ENCODE measurements at regions not wholly inside any gene's neighbourhood (a gene's known extent, or its start where the extent isn't known, plus 50 kb on each side); places are given as distances from the start of the nearest gene placed in this dataset.
"Not testable (repeated sequence)": the region's sequence is repeated elsewhere in the genome, so short reads cannot be mapped to it uniquely, and the experiment has no call there.

DNA sequence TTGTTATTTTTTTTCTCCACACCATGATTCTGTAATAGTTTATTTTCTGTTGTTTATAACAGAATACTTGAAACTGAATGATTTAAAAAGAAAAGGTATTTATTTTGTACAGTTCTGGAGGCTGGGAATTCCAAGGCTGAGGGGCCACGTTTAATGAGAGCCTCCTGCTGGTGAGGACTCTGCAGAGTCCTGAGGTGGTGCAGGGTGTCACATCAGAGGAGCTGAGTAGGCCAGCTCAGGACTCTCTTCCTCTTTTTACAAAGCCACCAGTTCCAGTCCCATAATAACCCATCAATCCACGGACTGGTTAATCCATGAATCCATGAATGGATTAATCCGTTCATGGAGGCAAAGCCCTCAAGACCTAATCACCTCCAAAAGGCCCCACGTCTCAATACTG is 71.6 kb downstream of the TFAP2A start:
- DNase-seq (ENCODE audit: low spot score), result no peak

DNA sequence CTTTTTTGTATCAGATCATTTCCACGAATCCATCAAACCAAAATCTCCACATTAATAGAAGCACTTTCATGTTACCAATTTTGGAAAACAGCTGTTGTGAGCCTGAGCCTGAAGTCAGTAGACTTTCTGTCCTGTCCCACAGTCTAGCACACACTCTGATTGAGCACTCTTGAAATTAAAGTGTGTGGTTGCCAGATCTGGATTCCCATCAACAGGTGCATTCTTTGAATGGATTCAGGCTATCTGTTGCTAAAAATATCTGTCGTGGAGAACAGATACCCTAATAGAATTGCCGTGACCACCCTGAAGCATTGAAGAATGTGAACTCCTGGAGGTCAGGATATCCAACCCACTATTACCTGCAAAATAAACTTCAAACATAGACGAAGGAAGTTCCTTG is 73.3 kb downstream of the TFAP2A start:
- DNase-seq (ENCODE audit: low spot score), result no peak

DNA sequence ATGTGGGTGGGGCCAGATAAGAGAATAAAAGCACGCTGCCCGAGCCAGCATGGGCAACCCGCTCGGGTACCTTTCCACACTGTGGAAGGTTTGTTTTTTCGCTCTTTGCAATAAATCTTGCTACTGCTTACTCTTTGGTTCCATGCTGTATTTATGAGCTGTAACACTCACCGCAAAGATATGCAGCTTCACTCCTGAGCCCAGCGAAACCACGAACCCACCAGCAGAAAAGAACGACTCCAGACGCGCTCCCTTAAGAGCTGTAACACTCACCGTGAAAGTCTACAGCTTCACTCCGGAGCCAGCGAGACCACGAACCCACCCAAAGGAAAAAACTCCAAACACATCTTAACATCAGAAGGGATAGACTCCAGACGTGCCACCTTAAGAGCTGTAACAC is 76.7 kb downstream of the TFAP2A start:
- DNase-seq (ENCODE audit: low spot score), result no peak

DNA sequence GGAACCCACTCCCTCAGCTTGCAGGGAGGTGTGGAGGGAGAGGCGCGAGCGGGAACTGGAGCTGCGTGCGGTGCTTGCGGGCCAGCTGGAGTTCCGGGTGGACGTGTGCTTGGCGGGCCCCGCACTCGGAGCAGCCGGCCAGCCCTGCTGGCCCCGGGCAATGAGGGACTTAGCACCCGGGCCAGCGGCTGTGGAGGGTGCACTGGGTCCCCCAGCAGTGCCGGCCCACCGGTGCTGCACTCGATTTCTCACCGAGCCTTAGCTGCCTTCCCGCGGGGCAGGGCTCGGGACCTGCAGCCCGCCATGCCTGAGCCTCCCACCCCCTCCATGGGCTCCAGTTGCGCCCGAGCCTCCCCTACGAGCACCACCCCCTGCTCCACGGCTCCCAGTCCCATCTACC is 77.5 kb downstream of the TFAP2A start:
- DNase-seq (ENCODE audit: low spot score), result not testable (repeated sequence)

DNA sequence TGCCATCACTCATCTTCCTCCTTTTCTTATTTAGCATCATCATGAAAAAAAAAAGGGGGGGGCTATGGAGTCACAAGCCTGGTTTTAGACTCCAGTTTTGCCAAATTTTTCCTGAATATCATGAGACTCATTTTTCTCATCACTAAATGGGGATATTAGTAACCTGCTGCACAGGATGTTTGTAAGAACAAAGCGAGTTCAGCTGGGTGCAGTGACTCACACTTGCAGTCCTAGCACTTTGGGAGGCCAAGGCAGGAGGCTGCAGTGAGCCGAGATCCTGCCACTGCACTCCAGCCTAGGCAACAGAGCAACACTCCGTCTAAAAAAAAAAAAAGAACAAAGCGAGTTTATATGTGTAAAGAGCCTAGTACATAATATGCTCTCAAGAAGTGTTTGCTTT is 82.8 kb downstream of the TFAP2A start:
- DNase-seq (ENCODE audit: low spot score), result no peak

DNA sequence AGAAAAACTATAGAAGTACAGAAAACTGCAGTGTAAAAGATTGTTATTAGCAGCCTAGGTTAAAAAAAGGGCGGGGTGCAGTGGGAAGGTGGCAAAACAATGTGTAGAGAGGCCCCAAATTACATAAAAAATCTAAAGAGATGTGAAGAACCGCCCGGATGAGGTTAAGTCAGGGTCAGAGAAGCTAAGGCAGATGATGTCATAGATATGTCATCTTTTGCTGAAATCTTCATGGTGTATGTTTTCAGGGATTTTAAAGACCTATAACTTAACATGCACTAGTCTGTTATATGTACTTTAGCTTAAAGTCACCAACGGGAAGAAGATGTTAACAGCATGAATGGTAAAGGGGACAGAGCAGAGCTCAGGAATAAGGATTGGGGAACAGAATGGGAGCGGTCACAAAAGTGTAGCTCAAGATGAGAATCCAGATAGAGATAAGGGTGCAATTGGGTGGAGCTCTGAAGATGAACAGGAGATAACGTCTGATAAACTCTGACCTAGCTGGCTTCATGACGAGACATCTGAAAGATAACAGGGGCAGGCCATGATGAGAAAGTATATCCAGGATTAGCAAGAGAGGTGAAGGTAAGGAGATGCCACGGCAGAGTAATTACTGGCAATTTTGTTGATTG is 83.4 kb downstream of the TFAP2A start:
- DNase-seq (ENCODE audit: low spot score), result no peak

DNA sequence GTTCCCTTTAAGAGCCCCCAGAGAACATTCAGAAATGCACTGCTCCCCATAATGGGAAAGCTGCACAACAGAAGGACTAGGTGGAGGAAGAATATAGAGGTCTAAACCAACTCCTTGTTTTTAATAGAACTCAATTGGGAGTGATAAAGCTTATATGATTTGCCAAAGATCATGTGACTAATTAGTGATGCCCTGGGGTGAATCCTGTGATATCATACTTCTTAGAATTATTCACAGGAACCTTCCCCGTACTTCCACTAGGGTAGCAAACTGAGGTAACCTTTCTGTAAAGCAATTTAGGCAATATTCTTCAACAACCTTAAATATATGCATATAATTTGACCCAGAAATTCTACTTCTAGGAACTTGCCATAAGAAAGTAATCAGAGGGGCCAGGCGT is 84.4 kb downstream of the TFAP2A start:
- DNase-seq (ENCODE audit: low spot score), result no peak

DNA sequence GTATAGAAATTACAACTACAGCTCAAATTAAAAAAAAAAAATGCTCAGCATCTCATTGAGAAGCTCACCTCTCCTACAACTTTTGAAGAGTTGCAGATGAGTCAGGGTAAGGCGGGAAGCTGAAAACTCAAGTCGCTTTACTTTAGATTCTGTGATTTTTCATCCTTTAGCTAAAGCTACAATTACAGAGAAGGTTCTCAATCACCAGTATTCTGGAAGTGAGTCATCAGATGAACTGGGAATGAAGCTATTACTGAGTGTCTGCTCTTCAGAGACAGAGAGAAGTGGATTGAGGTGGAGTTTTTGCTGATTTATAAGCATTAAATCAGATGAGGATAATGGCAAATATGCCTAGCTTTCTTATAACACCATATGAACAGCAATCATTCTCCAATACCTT is 91.9 kb downstream of the TFAP2A start:
- no peak for DNase-seq (ENCODE audit: low spot score)

DNA sequence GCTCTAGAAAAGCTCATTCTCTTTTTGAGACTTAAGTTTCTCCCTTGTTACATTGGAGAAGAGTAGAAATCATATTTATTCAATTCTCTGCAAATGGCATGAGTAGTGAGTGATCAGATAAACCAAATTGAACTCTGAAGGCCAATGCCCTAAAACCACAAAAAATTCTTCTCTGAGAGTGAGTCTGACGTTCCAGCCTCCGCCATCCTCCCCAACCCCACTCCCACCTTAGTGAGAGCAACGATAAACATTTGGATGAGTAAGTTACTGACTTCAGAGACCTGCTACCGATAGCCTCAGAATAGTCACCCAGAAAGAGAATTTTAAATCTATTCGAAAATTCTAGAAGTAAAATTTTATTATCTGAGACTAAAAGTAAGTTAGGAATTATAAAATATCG is 94.6 kb downstream of the TFAP2A start:
- no peak for DNase-seq (ENCODE audit: low spot score)

DNA sequence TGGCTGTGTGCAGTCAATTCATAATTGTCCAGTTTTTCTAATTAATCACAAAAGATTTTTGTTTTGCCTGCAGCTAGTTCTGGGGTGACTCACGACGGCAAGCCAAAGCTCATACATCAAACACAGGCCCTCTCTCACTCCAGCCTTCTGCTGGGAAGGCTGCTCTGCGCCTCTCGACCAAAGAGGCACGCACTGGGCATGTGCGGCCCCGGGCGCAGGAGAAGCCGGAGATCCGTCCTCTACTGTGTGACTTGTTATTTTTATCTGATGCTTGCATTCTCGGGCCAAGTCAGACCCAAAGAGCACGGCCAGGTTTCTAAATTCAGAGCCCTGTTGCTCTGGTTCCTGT is 98.5 kb downstream of the TFAP2A start:
- no peak for DNase-seq (ENCODE audit: low spot score)

DNA sequence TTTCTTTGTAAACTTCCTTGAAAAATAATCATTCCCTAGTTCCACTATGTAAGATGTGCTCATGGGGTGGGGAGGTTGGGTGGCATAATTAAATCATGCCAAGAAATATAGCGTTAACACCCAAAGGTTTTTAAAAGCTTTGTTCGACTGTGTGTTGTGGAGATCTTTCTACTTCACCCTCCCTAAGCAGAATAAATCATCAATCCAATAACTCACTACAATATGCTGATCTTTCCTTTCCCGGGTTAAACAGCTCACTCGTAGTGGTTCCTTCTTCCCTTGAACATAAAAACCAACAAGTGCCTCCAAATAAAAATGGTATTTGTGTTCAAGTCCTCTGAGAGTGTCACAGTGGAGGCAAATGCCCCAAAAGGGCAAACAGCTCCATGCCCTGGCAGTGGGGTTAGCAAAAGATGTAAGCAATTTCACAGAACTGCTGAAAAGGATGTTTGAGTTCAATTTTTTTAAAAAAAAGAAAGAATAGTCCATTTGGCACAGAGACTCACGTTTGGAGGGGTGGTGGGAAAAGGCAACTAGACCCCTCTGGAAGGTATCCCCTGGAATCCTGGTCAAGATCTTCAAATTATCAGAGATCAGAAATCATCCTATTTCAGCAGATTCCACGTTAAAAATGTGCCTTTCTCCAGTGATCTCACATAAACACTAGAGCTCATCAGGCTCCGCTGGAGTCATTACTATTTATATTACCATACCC is 99.1 kb downstream of the TFAP2A start:
- DNase-seq (ENCODE audit: low spot score), result no peak

DNA sequence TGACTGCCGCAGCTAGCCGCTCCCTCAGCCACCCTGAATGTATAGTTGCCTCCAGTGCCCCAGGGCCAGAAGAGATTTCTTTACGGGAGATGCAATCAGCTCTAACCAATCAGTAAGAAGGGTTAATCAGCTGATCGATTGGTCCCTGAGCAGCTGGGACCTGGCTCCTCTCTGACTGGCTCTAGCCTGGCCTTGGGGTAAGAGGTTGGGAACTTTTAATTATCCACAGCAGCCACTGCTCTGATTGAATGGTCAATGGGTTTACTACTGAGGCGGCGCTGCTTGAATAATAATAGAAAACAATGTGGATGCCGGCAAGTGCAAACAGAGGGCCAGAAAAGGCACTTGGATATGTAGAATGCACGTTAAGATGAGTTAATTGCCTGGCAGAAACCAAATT is 99.8 kb downstream of the TFAP2A start:
- no peak for DNase-seq (ENCODE audit: low spot score)

DNA sequence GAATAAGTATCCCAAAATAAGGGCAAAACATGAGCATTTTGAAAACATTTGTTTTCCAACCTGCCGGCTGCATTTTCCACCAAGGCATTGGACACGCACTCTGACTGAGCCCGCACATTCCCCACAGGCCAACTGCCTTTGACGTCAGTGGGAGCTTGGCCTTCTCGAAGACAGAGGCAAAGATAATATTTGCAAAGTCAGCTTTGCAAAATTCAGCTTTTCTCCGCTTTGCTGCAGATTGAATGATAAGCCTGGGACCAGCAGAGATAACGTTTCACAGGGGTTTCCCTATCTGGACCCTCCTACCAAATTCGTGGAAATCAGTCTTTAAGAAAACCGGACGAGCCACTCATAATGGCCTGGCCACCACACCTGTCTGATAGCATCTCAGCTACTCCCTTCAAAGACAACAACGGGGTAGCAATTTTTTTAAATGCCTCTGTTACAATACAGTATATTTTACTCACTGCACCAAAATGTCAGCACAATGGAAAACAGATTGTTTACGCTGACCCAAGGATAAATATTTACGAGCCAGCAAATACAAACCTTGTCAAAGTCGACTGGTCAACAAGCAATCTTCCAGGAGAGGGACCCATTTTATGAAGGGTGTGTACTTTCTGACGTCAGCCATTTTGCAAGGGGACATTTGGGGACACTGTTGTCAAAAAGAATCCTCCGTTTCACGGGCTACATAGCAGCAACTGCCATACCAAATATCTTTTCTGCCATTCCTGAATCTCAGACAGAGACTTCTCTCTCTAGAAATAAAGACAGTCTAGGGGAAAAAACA is 100.5 kb downstream of the TFAP2A start:
- no peak for DNase-seq (ENCODE audit: low spot score)

DNA sequence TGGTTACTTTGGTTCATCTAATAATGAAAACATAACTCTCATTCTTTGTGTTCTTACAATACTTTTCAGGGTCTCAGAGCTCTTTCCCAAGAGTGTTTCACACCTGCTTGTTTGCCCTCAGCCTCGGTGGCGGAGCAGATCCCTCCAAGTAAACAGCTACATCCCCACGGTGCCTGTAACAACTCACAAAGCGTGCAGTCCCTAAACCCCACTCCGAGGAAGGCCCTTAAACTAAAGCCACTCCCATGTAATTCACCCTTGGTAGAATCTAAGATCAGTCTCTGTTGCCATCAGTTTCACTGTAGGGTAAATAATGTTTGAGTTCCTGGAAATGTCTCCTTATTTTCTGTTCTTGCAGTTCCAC is 101.1 kb downstream of the TFAP2A start:
- DNase-seq (ENCODE audit: low spot score), result no peak

DNA sequence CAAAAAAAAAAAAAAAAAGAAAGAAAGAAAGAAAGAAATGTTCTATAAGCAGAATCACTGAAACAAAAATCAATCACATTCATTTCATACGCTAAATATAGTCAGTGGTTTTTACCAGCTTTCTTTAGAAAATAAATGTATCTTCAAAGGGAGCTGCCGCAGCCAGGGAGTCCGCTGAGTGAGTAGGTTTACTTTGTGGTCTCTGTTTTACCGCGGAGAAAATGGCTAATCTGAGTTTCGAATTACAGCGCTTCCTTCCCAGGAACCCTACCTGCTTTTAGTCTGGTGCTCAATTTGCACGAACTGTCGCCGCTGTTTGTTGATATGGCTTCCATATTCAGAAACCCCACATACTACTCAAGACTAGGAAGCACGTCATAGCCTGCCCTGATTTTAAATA is 102.4 kb downstream of the TFAP2A start:
- no peak for DNase-seq (ENCODE audit: low spot score)

DNA sequence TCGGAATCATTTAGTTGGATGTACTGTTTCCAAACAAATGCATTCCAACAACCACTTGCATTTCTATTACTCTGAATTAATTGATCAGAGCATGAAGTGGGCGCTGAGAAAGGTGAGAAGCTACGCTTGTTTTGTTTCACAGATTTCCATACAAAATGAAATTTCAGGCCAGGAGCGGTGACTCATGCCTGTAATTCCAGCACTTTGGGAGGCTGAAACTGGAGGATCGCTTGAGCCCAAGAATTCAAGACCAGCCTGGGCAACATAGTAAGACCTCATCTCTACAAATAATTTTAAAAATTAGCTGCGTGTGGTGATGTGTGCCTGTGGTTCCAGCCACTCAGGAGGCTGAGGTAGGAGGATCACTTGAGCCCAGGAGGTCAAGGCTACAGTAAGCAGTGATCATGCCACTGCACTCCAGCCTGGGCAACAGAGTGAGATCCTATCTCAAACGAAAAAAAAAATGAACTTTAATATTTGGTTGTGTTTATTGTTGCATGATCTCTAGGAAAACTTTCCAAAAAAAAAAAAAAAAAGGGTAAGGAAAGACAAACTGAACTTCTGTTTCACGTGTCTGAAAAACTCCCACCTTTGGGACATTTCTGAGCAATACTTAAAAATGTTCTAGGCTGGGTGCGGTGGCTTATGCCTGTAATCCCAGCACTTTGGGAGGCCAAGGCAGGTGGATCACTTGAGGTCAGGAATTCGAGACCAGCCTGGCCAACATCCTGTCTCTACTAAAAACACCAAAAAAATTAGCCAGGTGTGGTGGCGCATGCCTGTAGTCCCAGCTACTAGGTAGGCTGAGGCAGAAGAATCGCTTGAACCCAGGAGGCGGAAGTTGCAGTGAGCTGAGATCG is 103.1 kb downstream of the TFAP2A start:
- not testable (repeated sequence) for DNase-seq (ENCODE audit: low spot score)

DNA sequence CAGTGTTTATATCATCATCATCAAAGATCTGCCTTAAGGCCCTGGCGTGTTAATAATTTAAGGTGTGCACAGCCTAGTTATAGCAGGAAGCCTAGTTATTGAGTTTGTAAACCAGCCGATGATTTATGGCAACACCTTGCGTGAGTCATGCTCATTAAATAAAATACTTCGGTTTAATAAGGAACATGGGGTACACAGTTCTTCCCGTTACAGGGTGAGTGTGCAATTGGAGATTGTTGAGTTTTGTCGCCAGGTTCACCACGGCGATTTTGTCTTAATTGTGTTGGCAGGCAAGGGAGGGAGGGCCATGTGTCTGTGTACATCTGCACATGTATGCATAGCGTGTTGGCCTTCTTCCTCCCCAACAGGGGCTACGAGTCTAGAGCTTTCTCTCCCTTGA is 104.0 kb downstream of the TFAP2A start:
- DNase-seq (ENCODE audit: low spot score), result no peak

DNA sequence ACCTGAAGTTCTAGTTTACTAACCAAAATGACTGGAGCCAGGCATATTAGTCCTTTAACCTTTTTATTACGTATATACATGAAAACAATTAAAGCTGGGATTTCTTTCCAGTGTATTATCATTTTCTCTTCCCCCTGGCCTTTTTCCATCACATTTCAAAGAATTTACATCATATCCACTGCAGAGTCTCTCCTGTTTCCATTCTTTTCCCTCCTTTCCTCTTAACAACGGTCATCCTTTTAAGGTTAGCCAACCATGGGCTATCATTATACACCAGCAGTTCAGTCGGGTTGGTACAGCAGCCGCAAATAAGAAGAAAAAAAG is 104.6 kb downstream of the TFAP2A start:
- no peak for DNase-seq (ENCODE audit: low spot score)

DNA sequence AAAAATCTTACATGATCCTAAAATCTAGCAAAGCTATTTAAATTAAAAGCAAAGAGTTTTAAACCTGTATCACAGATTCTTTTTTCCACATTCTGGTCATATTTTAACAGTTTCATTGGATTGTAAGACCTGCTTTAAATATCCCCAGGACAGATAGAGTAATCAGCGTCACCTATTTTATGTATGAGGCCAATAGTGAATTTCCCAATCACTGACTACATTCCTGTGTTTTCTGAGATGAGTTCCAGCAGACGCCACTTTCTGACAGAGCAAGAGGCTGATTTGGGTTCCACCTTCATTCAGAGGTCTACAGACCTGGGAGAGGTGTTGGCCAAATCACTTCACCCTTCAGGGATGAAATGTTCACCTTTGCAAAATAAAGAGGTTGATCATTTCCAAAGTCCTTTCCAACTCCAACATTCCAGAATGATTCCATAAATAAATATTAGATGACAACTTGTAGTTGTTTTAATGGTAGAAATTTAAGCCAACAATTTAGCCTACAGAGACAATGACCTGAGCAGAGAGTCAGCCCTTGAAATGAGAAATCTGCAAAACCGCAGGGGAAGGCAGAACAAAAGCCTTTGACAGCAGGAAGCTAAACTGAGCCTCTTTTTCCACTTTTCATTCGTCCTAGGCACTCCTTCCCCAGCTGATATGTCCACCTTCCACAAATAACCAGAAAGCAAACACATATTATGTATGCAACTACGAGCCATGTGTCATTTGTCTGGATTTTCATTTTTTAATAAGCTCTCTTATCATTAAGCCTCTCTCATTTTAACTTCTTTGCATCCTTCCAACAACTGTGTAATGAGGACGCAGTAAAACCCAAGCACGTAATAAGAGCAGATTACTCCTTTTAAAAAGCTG is 105.2 kb downstream of the TFAP2A start:
- no peak for DNase-seq (ENCODE audit: low spot score)

DNA sequence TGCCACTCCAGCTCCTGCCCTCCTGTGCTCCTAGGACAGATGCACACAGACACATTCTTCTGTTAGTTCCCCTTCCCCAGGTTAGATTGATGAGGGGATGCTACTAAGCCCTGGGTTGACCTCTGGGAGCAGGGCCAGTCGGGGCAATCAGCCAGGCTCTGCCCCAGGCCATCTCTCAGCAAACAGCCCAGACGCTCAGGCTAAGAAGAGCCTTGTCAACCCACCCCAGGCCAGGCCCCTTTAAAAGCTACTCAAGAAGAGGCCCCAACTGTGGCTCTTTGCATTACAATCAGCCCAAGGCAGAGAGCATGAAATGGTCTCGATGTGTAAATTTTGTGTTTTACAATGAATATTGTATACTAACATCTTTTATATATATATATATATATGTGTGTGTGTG is 107.4 kb downstream of the TFAP2A start:
- DNase-seq (ENCODE audit: low spot score), result no peak

DNA sequence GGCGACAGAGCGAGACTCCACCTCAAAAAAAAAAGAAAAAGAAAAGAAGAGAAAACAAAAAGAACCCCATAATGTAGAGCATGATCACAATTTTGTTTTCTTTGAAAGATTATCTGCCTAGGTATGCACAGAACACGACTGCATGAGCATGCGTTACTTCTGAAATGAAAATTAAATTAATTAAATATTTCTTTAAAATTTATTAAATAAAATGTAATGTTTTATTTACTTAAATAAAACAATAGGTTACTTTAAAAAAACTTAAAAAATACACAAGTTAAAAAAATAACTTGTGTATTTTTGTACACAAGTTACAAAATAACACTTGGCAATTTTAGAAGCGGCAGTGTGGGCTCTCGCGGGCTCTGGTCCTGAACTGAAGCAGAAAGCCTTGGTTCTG is 107.8 kb downstream of the TFAP2A start:
- DNase-seq (ENCODE audit: low spot score), result no peak

Measured in D341Med (cell line).